Ishikawa (cell line): ENCODE measurements at regions not wholly inside any gene's neighbourhood (a gene's known extent, or its start where the extent isn't known, plus 50 kb on each side); places are given as distances from the start of the nearest gene placed in this dataset.

Experiments used
- CREB1 ChIP-seq: IDR thresholded peaks from 2 replicates; pipeline ENCODE4 v1.6.1; 2012; ENCODE audit warnings: low read depth
- EP300 ChIP-seq: IDR thresholded peaks from 2 replicates; pipeline ENCODE4 v1.6.1; 2012; ENCODE audit warnings: borderline replicate concordance
- TAF1 ChIP-seq: IDR thresholded peaks from 2 replicates; pipeline ENCODE4 v1.6.1; 2012; ENCODE audit warnings: low read depth, mild to moderate bottlenecking
- TEAD4 ChIP-seq: IDR thresholded peaks from 2 replicates; pipeline ENCODE4 v1.6.1; 2012
- YY1 ChIP-seq: IDR thresholded peaks from 2 replicates; pipeline ENCODE4 v1.6.1; 2012; ENCODE audit warnings: low read depth
- TF ChIP-seq, protein P1 (sequence below): IDR thresholded peaks from 2 replicates; pipeline ENCODE4 v1.6.1; 2012
- TF ChIP-seq, protein P2 (sequence below): IDR thresholded peaks from 2 replicates; pipeline ENCODE4 v1.6.1; 2012; ENCODE audit warnings: low read depth, mild to moderate bottlenecking

GRCh38 chr1:226797151-226797550, 58.1 kb upstream of the ITPKB start:
- TF ChIP-seq EP300 (no peak), YY1 (no peak), CREB1 (no peak), TAF1 (no peak), TEAD4 (no peak)
- TF ChIP-seq, protein P1, sequence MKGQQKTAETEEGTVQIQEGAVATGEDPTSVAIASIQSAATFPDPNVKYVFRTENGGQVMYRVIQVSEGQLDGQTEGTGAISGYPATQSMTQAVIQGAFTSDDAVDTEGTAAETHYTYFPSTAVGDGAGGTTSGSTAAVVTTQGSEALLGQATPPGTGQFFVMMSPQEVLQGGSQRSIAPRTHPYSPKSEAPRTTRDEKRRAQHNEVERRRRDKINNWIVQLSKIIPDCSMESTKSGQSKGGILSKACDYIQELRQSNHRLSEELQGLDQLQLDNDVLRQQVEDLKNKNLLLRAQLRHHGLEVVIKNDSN, result no peak
- TF ChIP-seq, protein P2, sequence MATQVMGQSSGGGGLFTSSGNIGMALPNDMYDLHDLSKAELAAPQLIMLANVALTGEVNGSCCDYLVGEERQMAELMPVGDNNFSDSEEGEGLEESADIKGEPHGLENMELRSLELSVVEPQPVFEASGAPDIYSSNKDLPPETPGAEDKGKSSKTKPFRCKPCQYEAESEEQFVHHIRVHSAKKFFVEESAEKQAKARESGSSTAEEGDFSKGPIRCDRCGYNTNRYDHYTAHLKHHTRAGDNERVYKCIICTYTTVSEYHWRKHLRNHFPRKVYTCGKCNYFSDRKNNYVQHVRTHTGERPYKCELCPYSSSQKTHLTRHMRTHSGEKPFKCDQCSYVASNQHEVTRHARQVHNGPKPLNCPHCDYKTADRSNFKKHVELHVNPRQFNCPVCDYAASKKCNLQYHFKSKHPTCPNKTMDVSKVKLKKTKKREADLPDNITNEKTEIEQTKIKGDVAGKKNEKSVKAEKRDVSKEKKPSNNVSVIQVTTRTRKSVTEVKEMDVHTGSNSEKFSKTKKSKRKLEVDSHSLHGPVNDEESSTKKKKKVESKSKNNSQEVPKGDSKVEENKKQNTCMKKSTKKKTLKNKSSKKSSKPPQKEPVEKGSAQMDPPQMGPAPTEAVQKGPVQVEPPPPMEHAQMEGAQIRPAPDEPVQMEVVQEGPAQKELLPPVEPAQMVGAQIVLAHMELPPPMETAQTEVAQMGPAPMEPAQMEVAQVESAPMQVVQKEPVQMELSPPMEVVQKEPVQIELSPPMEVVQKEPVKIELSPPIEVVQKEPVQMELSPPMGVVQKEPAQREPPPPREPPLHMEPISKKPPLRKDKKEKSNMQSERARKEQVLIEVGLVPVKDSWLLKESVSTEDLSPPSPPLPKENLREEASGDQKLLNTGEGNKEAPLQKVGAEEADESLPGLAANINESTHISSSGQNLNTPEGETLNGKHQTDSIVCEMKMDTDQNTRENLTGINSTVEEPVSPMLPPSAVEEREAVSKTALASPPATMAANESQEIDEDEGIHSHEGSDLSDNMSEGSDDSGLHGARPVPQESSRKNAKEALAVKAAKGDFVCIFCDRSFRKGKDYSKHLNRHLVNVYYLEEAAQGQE, result no peak
